HEK293T (cell line): ENCODE measurements at regions not wholly inside any gene's neighbourhood (a gene's known extent, or its start where the extent isn't known, plus 50 kb on each side); places are given as distances from the start of the nearest gene placed in this dataset.

ENCODE experiments used
- CTCF ChIA-PET: fragments of 350-600 bp; formaldehyde crosslinking; extraction: SDS; loops from one replicate; lab custom pipeline; 2021; ENCODE audit warnings: antibody characterized with exemption, inconsistent platforms; lab: Yijun Ruan, JAX
- POLR2A ChIA-PET: fragments of 350-600 bp; formaldehyde crosslinking; extraction: SDS; loops from one replicate; lab custom pipeline; 2020; ENCODE audit warnings: antibody characterized with exemption, inconsistent platforms; lab: Yijun Ruan, JAX
- DNase-seq: peaks from one replicate; pipeline ENCODE4 v3.0.0; 2012; ENCODE audit warnings: mixed read lengths; ENCODE audit errors: extremely low spot score
- ARNT ChIP-seq: fragments of 450-650 bp; IDR thresholded peaks from 2 replicates; pipeline ENCODE4 v1.6.1; 2017; ENCODE audit warnings: mild to moderate bottlenecking
- BHLHE40 ChIP-seq: fragments of 450-650 bp; IDR thresholded peaks from 2 replicates; pipeline ENCODE4 v1.6.1; 2016; ENCODE audit warnings: mild to moderate bottlenecking, moderate library complexity, borderline replicate concordance
- CTBP1 ChIP-seq: fragments of 450-650 bp; IDR thresholded peaks from 2 replicates; pipeline ENCODE4 v1.6.1; 2016; ENCODE audit warnings: borderline replicate concordance
- ELF4 ChIP-seq: fragments of 450-650 bp; IDR thresholded peaks from 2 replicates; pipeline ENCODE4 v1.6.1; 2017; ENCODE audit warnings: antibody characterized with exemption
- FOXA1 ChIP-seq: fragments of 450-650 bp; IDR thresholded peaks from 2 replicates; pipeline ENCODE4 v1.6.1; 2016; ENCODE audit warnings: mild to moderate bottlenecking
- FOXK2 ChIP-seq: fragments of 450-650 bp; IDR thresholded peaks from 2 replicates; pipeline ENCODE4 v1.6.1; 2016; ENCODE audit warnings: mild to moderate bottlenecking
- FOXM1 ChIP-seq: fragments of 450-650 bp; IDR thresholded peaks from 2 replicates; pipeline ENCODE4 v1.6.1; 2017; ENCODE audit warnings: mild to moderate bottlenecking, borderline replicate concordance
- HDGF ChIP-seq: fragments of 450-650 bp; IDR thresholded peaks from 2 replicates; pipeline ENCODE4 v1.6.1; 2017; ENCODE audit warnings: antibody characterized with exemption, borderline replicate concordance
- L3MBTL2 ChIP-seq: fragments of 450-650 bp; conservative IDR thresholded peaks from 2 replicates; pipeline ENCODE4 v1.6.1; 2016; ENCODE audit warnings: mild to moderate bottlenecking
- LEF1 ChIP-seq: fragments of 450-650 bp; IDR thresholded peaks from 2 replicates; pipeline ENCODE4 v1.6.1; 2017; ENCODE audit warnings: mild to moderate bottlenecking, borderline replicate concordance
- NFRKB ChIP-seq: fragments of 450-650 bp; IDR thresholded peaks from 2 replicates; pipeline ENCODE4 v1.6.1; 2016; ENCODE audit warnings: mild to moderate bottlenecking, moderate library complexity
- SP1 ChIP-seq: fragments of 450-650 bp; IDR thresholded peaks from 2 replicates; pipeline ENCODE4 v1.6.1; 2017
- SUZ12 ChIP-seq: fragments of 450-650 bp; IDR thresholded peaks from 2 replicates; pipeline ENCODE4 v1.6.1; 2016; ENCODE audit warnings: mild to moderate bottlenecking
- TARDBP ChIP-seq: fragments of 450-650 bp; IDR thresholded peaks from 2 replicates; pipeline ENCODE4 v1.6.1; 2016
- ZNF384 ChIP-seq: fragments of 450-650 bp; IDR thresholded peaks from 2 replicates; pipeline ENCODE4 v1.6.1; 2016
- TF ChIP-seq, protein P1 (sequence below): fragments of 450-650 bp; IDR thresholded peaks from 2 replicates; pipeline ENCODE4 v1.6.1; 2016

DNA sequence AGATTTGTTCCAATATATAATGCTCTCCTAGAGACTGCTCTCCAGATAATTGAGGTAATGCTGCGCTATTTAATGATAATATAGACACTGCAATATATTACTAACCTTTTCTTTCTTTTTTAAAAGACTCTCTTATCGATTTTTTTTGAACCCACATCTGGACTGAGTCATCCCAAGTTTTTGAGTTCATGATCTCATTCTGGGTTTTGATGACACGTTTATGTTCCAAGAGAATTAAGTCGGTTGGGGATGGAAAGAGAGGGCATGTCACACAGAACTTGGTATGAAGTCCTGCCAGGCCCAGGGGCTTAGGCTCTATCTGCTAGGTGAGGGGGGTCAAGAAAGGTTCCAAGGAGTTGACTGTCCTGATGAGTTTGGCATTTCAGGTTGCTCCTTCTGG is 431.1 kb downstream of the MFSD1 start:
- ChIA-PET CTCF (no interaction called here), POLR2A (no interaction called here)
- DNase-seq: no peak
- no peak for TF ChIP-seq ARNT
- TF ChIP-seq CTBP1: no peak
- TF ChIP-seq ELF4: no peak
- TF ChIP-seq ZNF384: no peak
- TF ChIP-seq L3MBTL2: no peak
- TF ChIP-seq TARDBP: no peak
- TF ChIP-seq FOXA1: no peak
- TF ChIP-seq, protein P1, sequence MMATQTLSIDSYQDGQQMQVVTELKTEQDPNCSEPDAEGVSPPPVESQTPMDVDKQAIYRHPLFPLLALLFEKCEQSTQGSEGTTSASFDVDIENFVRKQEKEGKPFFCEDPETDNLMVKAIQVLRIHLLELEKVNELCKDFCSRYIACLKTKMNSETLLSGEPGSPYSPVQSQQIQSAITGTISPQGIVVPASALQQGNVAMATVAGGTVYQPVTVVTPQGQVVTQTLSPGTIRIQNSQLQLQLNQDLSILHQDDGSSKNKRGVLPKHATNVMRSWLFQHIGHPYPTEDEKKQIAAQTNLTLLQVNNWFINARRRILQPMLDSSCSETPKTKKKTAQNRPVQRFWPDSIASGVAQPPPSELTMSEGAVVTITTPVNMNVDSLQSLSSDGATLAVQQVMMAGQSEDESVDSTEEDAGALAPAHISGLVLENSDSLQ: no peak
- TF ChIP-seq FOXK2: no peak
- TF ChIP-seq FOXM1: no peak
- no peak for TF ChIP-seq SUZ12
- TF ChIP-seq SP1: no peak
- TF ChIP-seq LEF1: no peak
- no peak for TF ChIP-seq HDGF
- no peak for TF ChIP-seq NFRKB
- no peak for TF ChIP-seq BHLHE40

GRCh38 chr3:159233734-159234133 is 431.9 kb downstream of the MFSD1 start:
- TF ChIP-seq L3MBTL2 (no peak), SP1 (no peak)
- DNase-seq: no peak
- ChIA-PET CTCF (no interaction called here), POLR2A (no interaction called here)

DNA sequence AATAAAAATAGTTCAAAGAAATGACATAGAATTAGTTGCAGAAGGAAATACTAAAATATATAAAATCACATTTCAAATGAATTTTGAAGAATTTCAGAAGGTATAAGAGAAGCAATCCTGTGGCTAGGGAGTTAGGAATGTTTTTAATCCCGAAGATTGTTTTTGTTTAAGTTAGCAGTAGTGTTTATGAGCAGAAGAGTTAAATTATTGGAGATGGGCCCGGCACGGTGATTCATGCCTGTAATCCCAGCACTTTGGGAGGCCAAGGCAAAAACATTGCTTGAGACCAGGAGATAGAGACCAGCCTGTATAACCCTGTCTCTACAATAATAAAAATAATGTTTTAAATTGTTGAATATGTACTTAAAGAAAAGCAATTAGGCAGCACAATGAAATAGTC is 432.5 kb downstream of the MFSD1 start:
- ChIA-PET POLR2A (no interaction called here), CTCF (no interaction called here)
- DNase-seq: no peak
- TF ChIP-seq ELF4: no peak
- TF ChIP-seq ZNF384: no peak
- no peak for TF ChIP-seq FOXM1
- no peak for TF ChIP-seq NFRKB
- TF ChIP-seq L3MBTL2: no peak
- TF ChIP-seq HDGF: no peak
- TF ChIP-seq, protein P1: no peak
- TF ChIP-seq TARDBP: no peak
- no peak for TF ChIP-seq SP1
- no peak for TF ChIP-seq FOXA1
- no peak for TF ChIP-seq BHLHE40
- no peak for TF ChIP-seq CTBP1

DNA sequence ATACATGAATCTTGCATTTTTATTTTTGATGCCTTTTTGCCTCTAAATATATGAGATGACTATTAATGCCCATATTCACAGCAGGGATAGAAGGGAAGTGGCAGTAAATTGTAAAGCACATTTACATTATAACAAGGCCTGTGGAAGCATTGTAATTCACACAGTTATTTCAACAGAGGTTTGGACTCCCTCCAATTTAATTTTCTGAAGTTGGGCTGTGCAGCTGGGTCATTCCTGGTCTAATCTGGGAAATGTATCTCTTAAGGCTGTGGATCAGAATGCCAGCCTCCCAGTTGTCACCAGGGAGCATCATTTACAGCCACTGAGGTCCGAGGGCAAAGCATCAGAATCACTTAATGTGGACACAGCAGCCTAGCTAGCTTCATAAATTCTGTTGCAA is 434.5 kb downstream of the MFSD1 start:
- no peak for DNase-seq
- POLR2A ChIA-PET: no interaction called here
- CTCF ChIA-PET: no interaction called here
- TF ChIP-seq, protein P1: no peak
- TF ChIP-seq ELF4 (no peak), LEF1 (no peak)

GRCh38 chr3:159237226-159237625 is 435.4 kb downstream of the MFSD1 start:
- CTCF ChIA-PET: no interaction called here
- POLR2A ChIA-PET: no interaction called here
- no peak for TF ChIP-seq FOXM1
- no peak for TF ChIP-seq FOXA1
- no peak for TF ChIP-seq FOXK2
- TF ChIP-seq HDGF: no peak
- no peak for TF ChIP-seq L3MBTL2
- TF ChIP-seq SP1: no peak
- no peak for TF ChIP-seq BHLHE40
- no peak for TF ChIP-seq TARDBP
- TF ChIP-seq ARNT: no peak
- TF ChIP-seq, protein P1: no peak
- TF ChIP-seq LEF1: no peak
- no peak for TF ChIP-seq ZNF384
- no peak for TF ChIP-seq CTBP1
- no peak for TF ChIP-seq ELF4
- TF ChIP-seq SUZ12: no peak
- no peak for TF ChIP-seq NFRKB
- no peak for DNase-seq

DNA sequence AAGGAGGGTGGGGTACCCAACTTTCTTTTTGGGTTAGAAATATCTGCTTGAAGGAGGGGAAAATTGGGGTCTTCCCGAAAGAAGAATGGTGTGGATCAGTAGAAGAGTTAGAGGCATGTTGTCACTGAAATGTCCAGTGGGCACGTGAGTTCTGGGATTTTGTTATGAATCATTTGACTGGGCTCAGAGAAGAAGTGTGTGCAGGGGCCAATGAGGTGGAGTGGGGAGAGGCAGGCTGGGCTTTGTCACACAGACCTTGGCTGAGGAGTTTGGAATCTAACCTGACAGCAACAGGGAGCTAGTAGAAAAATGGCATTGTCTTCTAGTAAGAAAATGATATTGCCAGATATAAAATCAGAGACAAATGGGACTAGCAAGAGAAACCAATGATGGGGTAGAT is 436.8 kb downstream of the MFSD1 start:
- POLR2A ChIA-PET: no interaction called here
- TF ChIP-seq SUZ12 (no peak), FOXA1 (no peak)
- no peak for DNase-seq
- CTCF ChIA-PET: no interaction called here

DNA sequence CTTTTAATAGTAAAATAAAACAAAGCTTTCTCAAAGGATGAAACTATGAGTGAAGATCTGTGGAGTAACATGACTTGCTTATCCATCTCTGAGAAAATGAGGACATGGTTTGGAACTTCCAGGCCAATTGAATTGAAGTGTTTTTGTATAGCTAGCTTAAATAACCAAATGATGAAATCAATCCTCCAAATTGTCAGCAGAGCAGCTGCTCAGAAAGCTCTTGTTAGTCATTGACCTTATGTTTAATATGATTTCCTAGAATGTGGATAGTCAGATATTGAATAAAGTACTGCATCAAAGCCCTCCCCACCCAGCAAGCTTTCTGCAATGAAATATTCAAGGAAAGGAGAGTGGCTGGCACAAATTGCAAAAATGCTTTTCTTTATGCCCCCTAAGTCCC is 437.2 kb downstream of the MFSD1 start:
- DNase-seq: no peak
- TF ChIP-seq SP1 (no peak), L3MBTL2 (no peak), ELF4 (no peak), FOXK2 (no peak), FOXM1 (no peak), ZNF384 (no peak), CTBP1 (no peak), ARNT (no peak), NFRKB (no peak), LEF1 (no peak), SUZ12 (no peak), TARDBP (no peak), HDGF (no peak), BHLHE40 (no peak), FOXA1 (no peak)
- TF ChIP-seq, protein P1: no peak
- ChIA-PET POLR2A (no interaction called here), CTCF (no interaction called here)
